Kidney (tissue), 13 donors: ENCODE measurements at regions not wholly inside any gene's neighbourhood (a gene's known extent, or its start where the extent isn't known, plus 50 kb on each side); places are given as distances from the start of the nearest gene placed in this dataset.
"Not testable (repeated sequence)": the region's sequence is repeated elsewhere in the genome, so short reads cannot be mapped to it uniquely, and the experiment has no call there.

ENCODE experiments used
- DNase-seq, 5 donors: peaks; one replicate each; pipeline ENCODE4 v3.0.0-alpha.2; 2013 to 2020
- FAIRE-seq: peaks from 2 replicates; lab custom pipeline; 2012; peaks lifted over from hg19 to GRCh38; lab: Jason Lieb, UNC
- H3K27ac ChIP-seq, 2 donors: one replicate each; pipeline ENCODE4 v1.7.0; 2013; ENCODE audit warnings: low read depth in 2 of 2, low read length in 2 of 2, inconsistent platforms in 1 of 2
- H3K27me3 ChIP-seq: one replicate; pipeline ENCODE4 v1.7.1; 2013; ENCODE audit warnings: low read length, inconsistent platforms; ENCODE audit not compliant: control insufficient read depth, insufficient read depth
- H3K36me3 ChIP-seq, 3 donors: one replicate each; pipeline versions ENCODE4 v1.7.0 to v1.7.1; 2013; ENCODE audit warnings: low read length in 3 of 3, control low read depth in 1 of 3, inconsistent platforms in 1 of 3; ENCODE audit not compliant: insufficient read depth in 3 of 3, control insufficient read depth in 2 of 3
- H3K4me1 ChIP-seq, 3 donors: one replicate each; pipeline versions ENCODE4 v1.7.0 to v1.7.1; 2013; ENCODE audit warnings: low read length in 3 of 3, inconsistent platforms in 1 of 3, low read depth in 1 of 3; ENCODE audit not compliant: control insufficient read depth in 2 of 3, insufficient read depth in 2 of 3
- H3K4me3 ChIP-seq, 3 donors: one replicate each; pipeline versions ENCODE4 v1.7.0 to v1.8.1; 2013; ENCODE audit warnings: low read length in 3 of 3, control low read depth in 1 of 3, inconsistent platforms in 1 of 3
- H3K9ac ChIP-seq, 3 donors: one replicate each; pipeline versions ENCODE4 v1.7.0 to v1.7.1; 2013; ENCODE audit warnings: low read length in 3 of 3, control low read depth in 1 of 3, inconsistent platforms in 1 of 3
- H3K9me3 ChIP-seq, 3 donors: one replicate each; pipeline versions ENCODE4 v1.7.0 to v1.7.1; 2013; ENCODE audit warnings: low read length in 3 of 3, control low read depth in 1 of 3, inconsistent platforms in 1 of 3; ENCODE audit not compliant: control insufficient read depth in 2 of 3, insufficient read depth in 1 of 3
- CTCF ChIP-seq: IDR thresholded peaks from 3 replicates; pipeline ENCODE4 v1.5.1; 2012; ENCODE audit warnings: mild to moderate bottlenecking, moderate library complexity, borderline replicate concordance; ENCODE audit not compliant: insufficient read depth; ENCODE audit errors: extremely low read depth
- intact Hi-C: fragments of 100-400 bp; cut with DNase I; formaldehyde crosslinking; loops from one replicate; pipeline ENCODE4 v1.11.1; 2022
- donor health status: control.
- donor health status: control.
- donor health status: control.
- donor health status: control.
- donor health status: control.
- donor health status: DM: yes; HTN: yes; CAD: no.
- donor health status: Normal renal cell carcinoma (clear cell type).

- H3K9ac ChIP-seq, intact Hi-C loops, FAIRE-seq: not testable (repeated sequence)
Measured at GRCh38 chr20:18876394-18876793, 62.8 kb downstream of the SCP2D1 start.

GRCh38 chr20:18879262-18879661, 65.7 kb downstream of the SCP2D1 start:
- Histone ChIP-seq H3K36me3 (no peaks in the 10 kb centered on the region), H3K9me3 (no peaks in the 10 kb centered on the region), H3K4me3 (no peak overlapping the region), H3K27me3 (no peaks in the 10 kb centered on the region), H3K4me1 (no peaks in the 10 kb centered on the region), H3K27ac (no peak overlapping the region), H3K9ac (no peak overlapping the region)
- no peak for FAIRE-seq
- intact Hi-C loops, result no loop called here
- no peak for DNase-seq
- no peak for TF ChIP-seq CTCF

More at GRCh38 chr20:18876394-18876793, 62.8 kb downstream of the SCP2D1 start:
- not testable (repeated sequence) for H3K36me3 ChIP-seq, H3K9me3 ChIP-seq, DNase-seq, H3K4me3 ChIP-seq, H3K27ac ChIP-seq, H3K4me1 ChIP-seq, H3K27me3 ChIP-seq

GRCh38 chr20:18886756-18887155, 73.2 kb downstream of the SCP2D1 start:
- Histone ChIP-seq H3K4me1 (no peaks in the 10 kb centered on the region), H3K4me3 (no peak overlapping the region), H3K36me3 (no peaks in the 10 kb centered on the region), H3K9me3 (no peaks in the 10 kb centered on the region), H3K27me3 (no peaks in the 10 kb centered on the region), H3K27ac (no peak overlapping the region), H3K9ac (no peak overlapping the region)
- intact Hi-C loops, result no loop called here
- FAIRE-seq (no peak), DNase-seq (no peak)
- no peak for TF ChIP-seq CTCF

- Histone ChIP-seq H3K36me3 (no peaks in the 10 kb centered on the region), H3K9ac (no peak overlapping the region), H3K27ac (no peak overlapping the region), H3K4me1 (no peaks in the 10 kb centered on the region), H3K4me3 (no peak overlapping the region), H3K9me3 (no peaks in the 10 kb centered on the region), H3K27me3 (no peaks in the 10 kb centered on the region)
- no peak for FAIRE-seq
- intact Hi-C loops, result no loop called here
- no peak for TF ChIP-seq CTCF
- peak in 1 of 5 donors; percentile 17 for DNase-seq
Measured at GRCh38 chr20:18901980-18902737, 88.6 kb downstream of the SCP2D1 start.
